ENCODE measurements at regions not wholly inside any gene's neighbourhood (a gene's known extent, or its start where the extent isn't known, plus 50 kb on each side); places are given as distances from the start of the nearest gene placed in this dataset.

DNA sequence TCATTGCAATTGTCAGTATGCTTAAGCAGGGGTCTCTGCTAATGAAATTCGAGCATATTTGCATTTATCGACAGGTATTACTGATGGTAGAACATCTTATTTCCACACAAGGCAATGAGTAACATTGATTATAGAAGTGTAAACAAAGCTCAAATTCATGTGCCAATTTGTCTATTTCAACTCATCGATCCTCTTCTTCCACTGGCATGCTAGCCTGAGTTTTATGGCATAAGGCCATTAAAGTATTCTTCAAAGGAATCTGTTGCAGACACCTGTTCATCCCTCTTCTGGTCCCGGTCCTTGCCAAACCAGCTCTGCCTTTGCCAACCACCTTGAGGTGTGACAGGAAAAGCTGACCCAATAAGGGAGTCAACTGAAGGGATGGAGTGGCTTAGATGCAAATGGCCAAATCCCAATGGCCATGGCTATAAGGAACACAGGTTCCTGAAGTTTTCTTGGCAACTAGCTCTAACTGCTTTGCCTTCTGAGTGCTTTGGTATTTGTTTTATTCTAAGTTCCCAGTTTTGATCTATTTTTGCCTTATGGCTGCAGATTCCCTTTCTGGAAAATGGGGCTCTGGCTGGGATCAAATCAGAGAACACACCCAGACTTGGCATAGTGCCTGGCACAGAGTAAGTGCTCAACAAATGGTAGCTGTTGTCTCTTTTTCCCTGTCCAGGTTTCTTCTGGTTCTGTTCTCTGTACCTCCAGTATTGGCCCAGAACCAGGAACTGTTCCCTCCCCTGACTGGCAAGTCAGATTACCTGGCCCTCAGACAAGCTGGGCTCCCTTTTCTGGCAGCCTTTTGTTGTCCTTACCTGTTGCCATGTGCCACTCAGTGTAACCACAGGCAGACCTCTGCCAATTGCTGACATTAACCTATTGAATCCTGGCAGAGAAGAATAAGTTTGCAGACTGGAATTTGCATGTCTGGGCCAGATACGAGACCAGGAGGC is 63.1 kb downstream of the RTL9 start:
- no peak overlapping the region for H3K27ac ChIP-seq (ENCODE audit: control insufficient read depth, insufficient read depth, low read length)
- no peak for TF ChIP-seq EZH2 (IDR thresholded peaks at IDR 0.05; ENCODE audit: low read length)
- TF ChIP-seq, protein P1, sequence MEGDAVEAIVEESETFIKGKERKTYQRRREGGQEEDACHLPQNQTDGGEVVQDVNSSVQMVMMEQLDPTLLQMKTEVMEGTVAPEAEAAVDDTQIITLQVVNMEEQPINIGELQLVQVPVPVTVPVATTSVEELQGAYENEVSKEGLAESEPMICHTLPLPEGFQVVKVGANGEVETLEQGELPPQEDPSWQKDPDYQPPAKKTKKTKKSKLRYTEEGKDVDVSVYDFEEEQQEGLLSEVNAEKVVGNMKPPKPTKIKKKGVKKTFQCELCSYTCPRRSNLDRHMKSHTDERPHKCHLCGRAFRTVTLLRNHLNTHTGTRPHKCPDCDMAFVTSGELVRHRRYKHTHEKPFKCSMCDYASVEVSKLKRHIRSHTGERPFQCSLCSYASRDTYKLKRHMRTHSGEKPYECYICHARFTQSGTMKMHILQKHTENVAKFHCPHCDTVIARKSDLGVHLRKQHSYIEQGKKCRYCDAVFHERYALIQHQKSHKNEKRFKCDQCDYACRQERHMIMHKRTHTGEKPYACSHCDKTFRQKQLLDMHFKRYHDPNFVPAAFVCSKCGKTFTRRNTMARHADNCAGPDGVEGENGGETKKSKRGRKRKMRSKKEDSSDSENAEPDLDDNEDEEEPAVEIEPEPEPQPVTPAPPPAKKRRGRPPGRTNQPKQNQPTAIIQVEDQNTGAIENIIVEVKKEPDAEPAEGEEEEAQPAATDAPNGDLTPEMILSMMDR (optimal IDR thresholded peaks at IDR 0.05 in 1 of 3, IDR thresholded peaks at IDR 0.05 in 1 of 3, conservative IDR thresholded peaks at IDR 0.05 in 1 of 3; ENCODE audit: extremely low read depth in 1 of 3, insufficient read depth in 2 of 3, low read length in 3 of 3) = no peak
- dilution Hi-C loops (cut with MboI; ENCODE audit: extremely low pct_ligation_motif_present, low sequenced_read_pairs) = no loop called here
- H2AFZ ChIP-seq (ENCODE audit: control insufficient read depth, low read length) = no peak overlapping the region
- no peak overlapping the region for H3K4me3 ChIP-seq (ENCODE audit: control insufficient read depth in 2 of 3, extremely low read depth in 1 of 3, insufficient read depth in 2 of 3, low read depth in 1 of 3, low read length in 3 of 3)
- H3K9me3 ChIP-seq (ENCODE audit: control insufficient read depth, low read depth, low read length) = no peaks in the 10 kb centered on the region
- no peak overlapping the region for H3K9ac ChIP-seq (ENCODE audit: control insufficient read depth, extremely low read depth, insufficient read depth, low read length)
- H3K4me2 ChIP-seq (ENCODE audit: control insufficient read depth, extremely low read depth, insufficient read depth, low read depth, low read length) = no peak overlapping the region
- H3K79me2 ChIP-seq (ENCODE audit: control insufficient read depth, insufficient read depth, low read length) = no peaks in the 10 kb centered on the region
- no peaks in the 10 kb centered on the region for H3K36me3 ChIP-seq (ENCODE audit: control insufficient read depth in 2 of 2, extremely low read depth in 1 of 2, insufficient read depth in 2 of 2, low read length in 2 of 2)
- H3K9me1 ChIP-seq (ENCODE audit: control insufficient read depth, extremely low read depth, insufficient read depth, low read length) = no peaks in the 10 kb centered on the region
- no peaks in the 10 kb centered on the region for H4K20me1 ChIP-seq (ENCODE audit: control insufficient read depth, extremely low read depth, insufficient read depth, low read length)
- DNase-seq (ENCODE audit: low read depth, low spot score) (no peak), FAIRE-seq (no peak)
- peaks cover 13% of the 10 kb centered on the region for H3K4me1 ChIP-seq (ENCODE audit: control insufficient read depth, extremely low read depth, insufficient read depth, low read length)
- H3K27me3 ChIP-seq (ENCODE audit: control insufficient read depth, extremely low read depth, insufficient read depth, low read length) = peaks cover 5% of the 10 kb centered on the region

DNA sequence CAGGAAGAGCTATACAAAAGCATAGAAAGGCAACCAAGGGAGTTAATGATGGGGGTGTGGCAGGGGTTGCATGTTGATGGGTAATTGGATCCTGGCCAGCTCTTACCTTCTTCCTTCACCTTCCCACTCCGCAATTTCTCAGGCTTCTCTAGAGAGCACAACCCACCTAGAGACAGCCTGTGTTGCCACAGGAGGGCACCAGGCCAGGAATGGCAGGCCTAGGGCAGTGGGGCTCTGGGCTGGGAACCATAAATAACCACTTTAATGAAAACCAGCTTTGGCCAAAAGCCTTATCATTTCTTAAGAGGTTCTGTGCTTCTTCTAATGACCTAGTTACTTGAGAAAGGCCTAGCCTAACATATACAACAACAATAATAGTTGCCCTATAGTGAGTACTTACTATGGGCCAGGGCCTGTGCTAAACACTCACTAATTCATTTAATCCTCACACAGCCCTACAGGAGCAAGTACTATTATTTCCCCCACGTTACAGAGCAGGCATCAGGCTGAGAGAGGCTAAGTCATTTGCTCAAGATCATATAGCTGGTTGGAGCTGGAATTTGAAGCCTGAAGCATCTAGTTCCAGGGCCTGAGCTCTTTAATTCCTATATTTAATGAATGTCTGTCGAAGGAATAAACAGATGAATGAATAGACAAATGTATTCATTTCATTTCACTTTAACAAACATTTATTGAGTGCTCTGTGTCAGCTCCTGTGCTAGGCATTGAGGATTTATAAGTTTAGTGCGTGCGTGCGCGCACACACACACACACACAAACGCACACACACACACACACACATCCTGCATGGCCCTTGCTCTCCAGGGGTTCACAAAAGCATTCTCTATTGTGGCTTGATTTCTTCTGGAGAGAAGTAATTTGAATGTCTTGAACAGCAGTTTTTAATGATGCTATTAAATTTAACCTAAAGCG is 66.8 kb downstream of the RTL9 start:
- no peaks in the 10 kb centered on the region for H3K36me3 ChIP-seq (ENCODE audit: control insufficient read depth in 2 of 2, extremely low read depth in 1 of 2, insufficient read depth in 2 of 2, low read length in 2 of 2)
- H3K4me1 ChIP-seq (ENCODE audit: control insufficient read depth, extremely low read depth, insufficient read depth, low read length) = peaks cover 4% of the 10 kb centered on the region
- no peak overlapping the region for H3K4me2 ChIP-seq (ENCODE audit: control insufficient read depth, extremely low read depth, insufficient read depth, low read depth, low read length)
- H3K79me2 ChIP-seq (ENCODE audit: control insufficient read depth, insufficient read depth, low read length) = no peaks in the 10 kb centered on the region
- no peak overlapping the region for H3K27ac ChIP-seq (ENCODE audit: control insufficient read depth, insufficient read depth, low read length)
- H3K9me3 ChIP-seq (ENCODE audit: control insufficient read depth, low read depth, low read length) = no peaks in the 10 kb centered on the region
- FAIRE-seq (no peak), DNase-seq (ENCODE audit: low read depth, low spot score) (no peak)
- no peak overlapping the region for H3K4me3 ChIP-seq (ENCODE audit: control insufficient read depth in 2 of 3, extremely low read depth in 1 of 3, insufficient read depth in 2 of 3, low read depth in 1 of 3, low read length in 3 of 3)
- H3K27me3 ChIP-seq (ENCODE audit: control insufficient read depth, extremely low read depth, insufficient read depth, low read length) = peaks cover 5% of the 10 kb centered on the region
- no peak overlapping the region for H2AFZ ChIP-seq (ENCODE audit: control insufficient read depth, low read length)
- TF ChIP-seq, protein P1 (optimal IDR thresholded peaks at IDR 0.05 in 1 of 3, IDR thresholded peaks at IDR 0.05 in 1 of 3, conservative IDR thresholded peaks at IDR 0.05 in 1 of 3; ENCODE audit: extremely low read depth in 1 of 3, insufficient read depth in 2 of 3, low read length in 3 of 3) = no peak
- H3K9ac ChIP-seq (ENCODE audit: control insufficient read depth, extremely low read depth, insufficient read depth, low read length) = no peak overlapping the region
- dilution Hi-C loops (cut with MboI; ENCODE audit: extremely low pct_ligation_motif_present, low sequenced_read_pairs) = loop anchor here (25.0 kb wide), 1 partner anchor 412 kb away; no protein-coding TSS in a partner anchor
- no peaks in the 10 kb centered on the region for H3K9me1 ChIP-seq (ENCODE audit: control insufficient read depth, extremely low read depth, insufficient read depth, low read length)
- no peaks in the 10 kb centered on the region for H4K20me1 ChIP-seq (ENCODE audit: control insufficient read depth, extremely low read depth, insufficient read depth, low read length)

Data from keratinocyte (primary cell).